GM18502 (cell line): ENCODE measurements at regions not wholly inside any gene's neighbourhood (a gene's known extent, or its start where the extent isn't known, plus 50 kb on each side); places are given as distances from the start of the nearest gene placed in this dataset.
"Not testable (repeated sequence)": the region's sequence is repeated elsewhere in the genome, so short reads cannot be mapped to it uniquely, and the experiment has no call there.

Experiments
- ATAC-seq: cut with Tn5 transposase; IDR thresholded peaks from one replicate; pipeline ENCODE4 v1.9.1; 2021; ENCODE audit warnings: mild to moderate bottlenecking; ENCODE audit not compliant: unreplicated experiment, poor library complexity

DNA sequence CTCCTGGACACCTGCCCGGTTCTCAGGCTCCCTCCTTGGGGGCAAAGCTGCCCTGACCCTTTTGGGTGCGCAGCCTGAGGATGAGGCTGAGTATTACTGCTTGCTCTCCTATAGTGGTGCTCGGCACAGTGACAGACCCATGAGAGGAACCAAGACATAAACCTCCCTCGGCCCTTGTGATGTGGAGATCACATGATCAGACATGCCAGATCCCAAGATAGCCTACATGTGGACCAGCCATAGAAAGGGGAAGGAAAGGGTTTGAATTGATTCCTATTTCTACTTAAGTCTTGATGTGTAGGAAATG, 125.3 kb downstream of the VPREB1 start:
- no peak for ATAC-seq

GRCh38 chr22:22371031-22371541, 126.5 kb downstream of the VPREB1 start:
- ATAC-seq, result no peak

GRCh38 chr22:22372086-22372485, 127.5 kb downstream of the VPREB1 start:
- no peak for ATAC-seq

DNA sequence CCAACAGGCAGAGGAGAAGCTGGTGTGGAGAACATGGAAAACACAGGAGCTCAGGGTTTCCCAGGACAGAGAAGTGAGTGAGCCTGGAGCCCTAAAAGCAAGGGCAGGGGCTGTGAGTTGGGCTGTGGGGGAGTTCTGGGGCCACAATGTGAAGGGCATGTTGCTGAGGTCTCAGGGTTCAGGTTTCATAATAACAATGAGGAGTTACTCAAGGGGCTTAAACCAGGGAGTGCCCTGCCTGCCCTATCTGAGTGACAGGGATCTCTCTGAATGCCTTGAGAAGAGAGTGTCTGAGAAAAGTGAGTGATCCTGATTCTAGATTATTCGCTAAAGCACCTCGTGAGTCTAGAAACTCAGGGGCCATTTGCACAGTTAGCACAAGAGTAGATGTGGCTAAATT, 129.6 kb downstream of the VPREB1 start:
- no peak for ATAC-seq

- ATAC-seq, result no peak
These were observed 130.0 kb downstream of the VPREB1 start for GRCh38 chr22:22374579-22374978.

- no peak for ATAC-seq
These were observed 131.2 kb downstream of the VPREB1 start for GRCh38 chr22:22375576-22376351.

DNA sequence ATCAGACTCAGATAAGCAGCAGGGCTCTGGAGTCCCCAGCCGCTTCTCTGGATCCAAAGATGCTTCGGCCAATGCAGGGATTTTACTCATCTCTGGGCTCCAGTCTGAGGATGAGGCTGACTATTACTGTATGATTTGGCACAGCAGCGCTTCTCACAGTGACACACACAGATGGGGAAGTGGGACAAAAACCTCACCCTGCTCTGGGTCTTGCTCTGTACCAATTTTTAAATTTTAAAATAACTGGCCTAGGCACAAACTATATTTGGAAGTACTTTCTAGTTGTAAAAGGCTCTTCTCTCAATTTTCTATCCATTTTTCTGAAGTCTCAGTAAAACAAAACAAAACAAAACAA, 131.7 kb downstream of the VPREB1 start:
- no peak for ATAC-seq

GRCh38 chr22:22376884-22377283, 131.7 kb downstream of the ZNF280B start:
- not testable (repeated sequence) for ATAC-seq

GRCh38 chr22:22377335-22377734, 131.2 kb downstream of the ZNF280B start:
- no peak for ATAC-seq

DNA sequence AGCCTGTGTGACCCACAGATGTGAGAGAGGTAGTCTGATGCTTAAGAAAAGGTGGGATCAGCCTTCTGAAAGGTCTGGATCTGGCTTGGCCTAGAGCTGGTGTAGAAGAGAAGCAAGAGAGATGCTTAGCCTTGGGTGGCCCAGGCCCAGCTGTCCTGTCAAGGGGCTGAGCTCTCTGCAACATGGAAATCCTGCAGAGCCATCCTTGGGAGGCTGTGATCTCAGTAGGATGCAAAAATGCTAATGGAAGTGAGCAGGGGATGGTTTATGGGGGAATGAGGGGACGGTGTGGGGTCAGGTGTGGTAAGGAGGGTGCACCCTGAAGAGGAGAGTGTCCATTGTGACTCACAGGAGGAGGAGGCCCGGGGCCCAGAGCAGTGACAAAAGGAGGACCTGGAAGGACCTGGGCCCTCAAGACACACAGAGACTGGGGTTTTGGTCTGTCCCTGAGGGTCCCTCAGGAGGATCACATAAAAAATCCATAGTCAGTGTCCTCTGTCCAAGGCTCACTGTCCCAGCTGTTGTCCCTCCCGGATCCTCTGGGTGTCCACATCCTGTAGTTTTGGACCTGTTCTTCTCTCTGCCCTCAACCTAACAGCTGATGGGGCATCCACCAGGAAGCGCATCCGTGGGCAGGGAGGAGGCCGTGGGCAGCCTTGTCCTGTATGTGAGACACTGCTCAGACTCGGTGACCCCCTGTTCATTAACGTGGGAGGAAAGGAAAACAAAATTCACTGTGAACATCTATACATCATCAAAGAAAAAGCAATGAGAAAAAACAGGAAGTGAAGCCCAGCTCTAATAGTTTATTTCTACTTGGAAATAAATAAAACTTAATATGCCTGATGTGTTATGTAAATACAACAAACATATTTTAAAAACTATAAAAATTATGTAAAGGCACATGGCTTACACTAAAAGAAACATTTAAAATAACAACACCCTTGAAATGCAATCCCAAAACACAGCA, 129.8 kb downstream of the ZNF280B start:
- ATAC-seq, result no peak

DNA sequence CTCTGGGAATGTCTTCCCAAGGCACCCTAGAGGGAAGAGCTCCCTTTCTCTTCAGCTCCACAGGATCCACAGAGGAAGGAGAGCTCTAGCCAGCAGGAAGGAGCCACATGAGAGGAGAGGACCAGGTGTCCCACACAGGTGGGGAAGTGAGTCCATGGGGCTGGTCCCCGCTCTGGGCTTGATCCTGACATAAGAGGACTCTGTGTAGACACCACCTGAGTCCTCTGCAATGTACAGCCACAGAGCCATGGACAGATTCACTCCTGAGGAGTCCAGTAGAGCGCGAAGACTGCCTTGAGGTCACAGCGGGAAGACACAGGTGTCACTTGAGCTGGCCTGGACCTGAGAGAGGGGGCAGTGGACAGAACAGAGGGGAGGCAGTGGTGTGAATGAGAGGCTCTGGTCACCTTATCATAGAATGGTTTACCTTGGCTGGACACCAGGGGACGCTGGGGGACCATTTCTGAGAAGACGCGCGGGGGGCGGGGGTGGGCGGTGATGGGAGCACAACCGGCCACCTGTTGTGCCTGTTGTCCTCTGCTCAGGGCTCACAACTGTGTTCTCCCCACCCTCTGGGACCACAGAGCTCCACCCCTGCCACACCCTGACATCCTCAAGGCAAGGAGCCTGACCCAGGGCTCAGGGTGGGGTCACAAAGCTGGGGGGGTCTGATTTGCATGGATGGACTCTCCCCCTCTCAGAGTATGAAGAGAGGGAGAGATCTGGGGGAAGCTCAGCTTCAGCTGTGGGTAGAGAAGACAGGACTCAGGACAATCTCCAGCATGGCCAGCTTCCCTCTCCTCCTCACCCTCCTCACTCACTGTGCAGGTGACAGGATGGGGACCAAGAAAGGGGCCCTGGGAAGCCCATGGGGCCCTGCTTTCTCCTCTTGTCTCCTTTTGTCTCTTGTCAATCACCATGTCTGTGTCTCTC, 128.2 kb downstream of the ZNF280B start:
- ATAC-seq, result no peak

- not testable (repeated sequence) for ATAC-seq
These were observed 127.2 kb downstream of the ZNF280B start for GRCh38 chr22:22381292-22381691.

- no peak for ATAC-seq
These were observed 124.3 kb downstream of the ZNF280B start for GRCh38 chr22:22384267-22384666.

- ATAC-seq, result no peak
These were observed 123.8 kb downstream of the ZNF280B start for GRCh38 chr22:22384668-22385244.

DNA sequence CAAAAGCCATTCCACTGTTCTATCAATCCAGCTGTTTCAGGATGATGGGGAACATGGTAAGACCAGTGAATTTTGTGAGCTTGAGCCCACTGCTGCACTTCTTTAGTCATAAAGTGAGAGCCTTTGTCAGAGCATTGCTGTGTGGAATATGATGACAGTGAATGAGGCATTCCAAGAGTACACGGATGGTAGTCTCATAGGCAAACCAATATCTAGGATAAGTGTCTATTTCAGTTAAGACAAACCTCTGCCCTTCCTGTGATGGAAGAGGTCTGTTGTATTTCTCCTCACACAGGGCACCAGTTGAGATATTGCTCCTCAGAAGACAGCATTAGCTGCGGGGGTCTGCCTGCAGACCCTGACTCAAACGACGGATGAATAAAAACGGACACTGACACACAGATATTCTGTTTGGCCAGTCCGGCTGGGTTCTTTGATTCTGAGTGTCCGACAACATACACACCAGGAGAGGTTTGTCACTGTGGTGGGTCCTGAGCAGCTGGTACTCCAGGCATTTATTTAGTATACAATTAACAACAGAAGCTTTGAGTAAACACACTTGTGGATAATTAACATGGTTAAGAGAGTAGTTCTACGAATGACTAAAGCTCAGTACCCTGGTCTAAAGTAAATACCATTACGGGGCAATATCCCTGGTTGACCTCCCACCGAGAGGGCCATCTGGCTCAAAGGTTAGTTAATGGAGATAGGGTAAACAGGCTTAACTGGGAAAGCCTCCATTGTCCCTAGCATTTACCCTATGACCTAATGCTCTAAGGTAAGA, 121.7 kb downstream of the ZNF280B start:
- ATAC-seq, result no peak

GRCh38 chr22:22387386-22387736, 121.2 kb downstream of the ZNF280B start:
- ATAC-seq, result no peak

- no peak for ATAC-seq
These were observed 120.5 kb downstream of the ZNF280B start for GRCh38 chr22:22388090-22388489.

GRCh38 chr22:22388494-22388893, 120.0 kb downstream of the ZNF280B start:
- ATAC-seq, result no peak

DNA sequence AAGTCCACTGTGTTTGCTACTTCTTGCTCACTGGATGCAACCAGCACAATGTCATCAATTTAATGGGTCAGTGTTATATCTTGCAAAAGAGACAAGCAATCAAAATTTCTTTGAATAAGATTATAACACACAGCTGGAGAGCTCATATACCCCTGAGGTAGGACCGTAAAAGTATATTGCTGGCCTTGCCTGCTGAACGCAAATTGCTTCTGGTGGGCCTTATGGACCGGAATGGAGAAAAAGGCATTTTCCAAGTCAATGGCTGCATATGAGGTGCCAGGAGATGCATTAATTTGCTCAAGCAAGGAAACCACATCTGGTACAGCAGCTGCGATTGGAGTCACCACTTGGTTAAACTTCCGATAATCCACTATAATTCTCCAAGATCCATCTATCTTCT, 119.1 kb downstream of the ZNF280B start:
- no peak for ATAC-seq
